SK-N-SH (cell line): ENCODE measurements at regions not wholly inside any gene's neighbourhood (a gene's known extent, or its start where the extent isn't known, plus 50 kb on each side); places are given as distances from the start of the nearest gene placed in this dataset.

Source experiments
- CTCF ChIA-PET: fragments of 300-600, 350-600 bp; formaldehyde crosslinking; extraction: SDS; loops from one replicate; lab custom pipeline; 2021; lab: Yijun Ruan, JAX
- POLR2A ChIA-PET: fragments of 350-600 bp; sonication (Branson Sonifier 250); formaldehyde crosslinking; extraction: SDS; loops from one replicate; lab custom pipeline; 2020; ENCODE audit warnings: antibody characterized with exemption, inconsistent platforms; lab: Yijun Ruan, JAX
- DNase-seq: peaks from one replicate; pipeline ENCODE4 v3.0.0; 2012
- H2AFZ ChIP-seq: fragments of 200-600 bp; sonication (generic); 2 replicates; pipeline ENCODE4 v1.8.1; 2016; ENCODE audit warnings: antibody characterized with exemption, mild to moderate bottlenecking, low read depth
- H3F3A ChIP-seq: fragments of 200-600 bp; sonication (generic); replicated peaks from 2 replicates; pipeline ENCODE3; 2016; ENCODE audit warnings: antibody characterized with exemption, mild to moderate bottlenecking; ENCODE audit not compliant: insufficient read depth
- H3K27ac ChIP-seq, 2 experiments: fragments of 200-500 bp in 1 of 2; fragments of 200-600 bp in 1 of 2; sonication (Bioruptor generic) in 1 of 2; sonication (generic), shearing (Covaris generic) in 1 of 2; 2 replicates each; pipeline versions ENCODE4 v1.5.1 to v1.6.1; 2014 to 2016; ENCODE audit warnings: low read depth in 2 of 2, inconsistent platforms in 1 of 2, low read length in 1 of 2, mild to moderate bottlenecking in 1 of 2, mixed read lengths in 1 of 2
- H3K27me3 ChIP-seq: fragments of 200-600 bp; sonication (generic), shearing (Covaris generic); 2 replicates; pipeline ENCODE4 v1.6.1; 2016; ENCODE audit warnings: mixed run types; ENCODE audit not compliant: insufficient read depth
- H3K36me3 ChIP-seq, 2 experiments: fragments of 200-500 bp in 1 of 2; fragments of 200-600 bp in 1 of 2; sonication (Bioruptor generic) in 1 of 2; sonication (generic) in 1 of 2; replicated peaks in 1 of 2; 2 replicates each; pipeline versions ENCODE3 to v1.5.1; 2014 to 2016; ENCODE audit warnings: low read length in 1 of 2, mild to moderate bottlenecking in 1 of 2; ENCODE audit not compliant: insufficient read depth in 2 of 2, control insufficient read depth in 1 of 2
- H3K4me1 ChIP-seq, 2 experiments: fragments of 200-500 bp in 1 of 2; fragments of 200-600 bp in 1 of 2; sonication (Bioruptor generic) in 1 of 2; sonication (generic), shearing (Covaris generic) in 1 of 2; 2 replicates each; pipeline versions ENCODE4 v1.5.1 to v1.6.1; 2014 to 2016; ENCODE audit warnings: low read depth in 1 of 2, low read length in 1 of 2, mixed run types in 1 of 2; ENCODE audit not compliant: insufficient read depth in 2 of 2, control insufficient read depth in 1 of 2
- H3K4me2 ChIP-seq: fragments of 200-600 bp; sonication (generic), shearing (Covaris generic); 2 replicates; pipeline ENCODE4 v1.6.1; 2017; ENCODE audit warnings: mixed run types
- H3K4me3 ChIP-seq, 2 experiments: fragments of 200-500 bp in 1 of 2; fragments of 200-600 bp in 1 of 2; sonication (Bioruptor generic) in 1 of 2; sonication (generic), shearing (Covaris generic) in 1 of 2; 2 replicates each; pipeline versions ENCODE4 v1.5.1 to v1.8.1; 2014 to 2016; ENCODE audit warnings: low read depth in 2 of 2, inconsistent platforms in 1 of 2, low read length in 1 of 2, mild to moderate bottlenecking in 1 of 2, mixed read lengths in 1 of 2, moderate library complexity in 1 of 2
- H3K79me2 ChIP-seq: fragments of 200-600 bp; sonication (generic); 2 replicates; pipeline ENCODE4 v1.8.1; 2017; ENCODE audit warnings: mild to moderate bottlenecking; ENCODE audit not compliant: insufficient read depth
- H3K9ac ChIP-seq: fragments of 200-600 bp; sonication (generic); 2 replicates; pipeline ENCODE4 v1.6.1; 2017; ENCODE audit warnings: mixed run types
- H3K9me2 ChIP-seq: fragments of 200-600 bp; sonication (generic); 2 replicates; pipeline ENCODE4 v1.6.1; 2017; ENCODE audit warnings: mixed run types
- H3K9me3 ChIP-seq: fragments of 200-600 bp; sonication (generic); 2 replicates; pipeline ENCODE4 v1.6.1; 2017; ENCODE audit warnings: mixed run types, mild to moderate bottlenecking, moderate library complexity
- H4K20me1 ChIP-seq: fragments of 200-600 bp; sonication (generic); 2 replicates; pipeline ENCODE4 v1.6.1; 2017; ENCODE audit warnings: mild to moderate bottlenecking, mixed run types; ENCODE audit not compliant: insufficient read depth
- CHD2 ChIP-seq: fragments of 150-350 bp; IDR thresholded peaks from 2 replicates; pipeline ENCODE4 v1.6.1; 2018; ENCODE audit warnings: low read length; ENCODE audit not compliant: partially characterized antibody
- ELF1 ChIP-seq: IDR thresholded peaks from 2 replicates; pipeline ENCODE4 v1.4.0; 2012
- EP300 ChIP-seq, 2 experiments: IDR thresholded peaks; 2 replicates each; pipeline versions ENCODE4 v1.4.0 to v1.6.1; 2012; ENCODE audit warnings: borderline replicate concordance in 1 of 2, low read depth in 1 of 2, low read length in 1 of 2
- EZH2phosphoT487 ChIP-seq: fragments of 200-600 bp; sonication (generic); IDR thresholded peaks from 2 replicates; pipeline ENCODE4 v1.6.1; 2017; ENCODE audit warnings: low read depth, mixed run types, mild to moderate bottlenecking, antibody characterized with exemption, moderate library complexity, borderline replicate concordance
- FOSL2 ChIP-seq: IDR thresholded peaks from 2 replicates; pipeline ENCODE4 v1.4.0; 2012; ENCODE audit warnings: low read depth, mild to moderate bottlenecking, moderate library complexity, borderline replicate concordance
- FOXJ3 ChIP-seq: sonication (generic); formaldehyde crosslinking; IDR thresholded peaks from 2 replicates; pipeline ENCODE4 v1.5.1; 2020; ENCODE audit warnings: mild to moderate bottlenecking, missing genetic modification reagents
- GATA2 ChIP-seq: sonication (generic); formaldehyde crosslinking; IDR thresholded peaks from 2 replicates; pipeline ENCODE4 v1.5.0; 2020; ENCODE audit warnings: mild to moderate bottlenecking, missing genetic modification reagents
- MXI1 ChIP-seq: IDR thresholded peaks from 2 replicates; pipeline ENCODE4 v1.6.1; 2012; ENCODE audit warnings: mild to moderate bottlenecking, low read depth, low read length, improper control_type of control experiment
- RAD21 ChIP-seq: IDR thresholded peaks from 2 replicates; pipeline ENCODE4 v1.6.1; 2012; ENCODE audit warnings: mild to moderate bottlenecking, low read length
- SIN3A ChIP-seq: IDR thresholded peaks from 2 replicates; pipeline ENCODE4 v1.6.1; 2012; ENCODE audit warnings: low read depth, mild to moderate bottlenecking, low read length, moderate library complexity, borderline replicate concordance
- SMC3 ChIP-seq: IDR thresholded peaks from 2 replicates; pipeline ENCODE4 v1.6.1; 2012; ENCODE audit warnings: low read depth, low read length, improper control_type of control experiment
- TEAD4 ChIP-seq: IDR thresholded peaks from 2 replicates; pipeline ENCODE4 v1.4.0; 2012; ENCODE audit warnings: mild to moderate bottlenecking, borderline replicate concordance; ENCODE audit not compliant: insufficient read depth
- YY1 ChIP-seq: IDR thresholded peaks from 2 replicates; pipeline ENCODE4 v1.4.0; 2012; ENCODE audit warnings: low read depth, mild to moderate bottlenecking
- WGBS: methylation state at CpG from one replicate; pipeline ENCODE4 v1.1.6; 2017; ENCODE audit warnings: low lambda C conversion rate; 5-methylcytosine and 5-hydroxymethylcytosine counted together
- TF ChIP-seq, protein P1 (sequence below): fragments of 150-350 bp; IDR thresholded peaks from 2 replicates; pipeline ENCODE4 v1.6.1; 2016; ENCODE audit warnings: mild to moderate bottlenecking, low read depth, low read length
- TF ChIP-seq, protein P2 (sequence below): IDR thresholded peaks from 2 replicates; pipeline ENCODE4 v1.6.1; 2012; ENCODE audit warnings: mild to moderate bottlenecking, low read depth, low read length, moderate library complexity
- TF ChIP-seq, protein P3 (sequence below): IDR thresholded peaks from 2 replicates; pipeline ENCODE4 v1.4.0; 2012; ENCODE audit warnings: low read depth, borderline replicate concordance

DNA sequence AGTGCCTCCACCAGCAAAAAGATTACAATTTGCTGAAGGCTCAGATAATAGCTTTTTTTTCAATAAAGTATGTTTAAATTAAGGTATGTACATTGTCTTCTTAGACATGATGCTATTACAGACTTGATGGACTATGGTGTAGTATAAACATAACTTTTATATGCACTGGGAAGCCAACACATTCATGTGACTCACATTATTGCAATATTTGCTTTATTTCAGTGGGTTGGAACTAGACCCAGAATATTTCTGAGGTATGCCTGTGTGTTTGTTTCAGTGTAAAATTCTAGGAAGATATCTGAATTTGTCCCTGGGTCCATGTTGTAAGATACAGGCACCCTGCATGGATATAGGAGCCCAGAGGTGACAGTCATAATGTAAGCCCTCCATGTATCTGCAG lies 120.0 kb upstream of the BDNF start (continued):
- TF ChIP-seq, protein P1, sequence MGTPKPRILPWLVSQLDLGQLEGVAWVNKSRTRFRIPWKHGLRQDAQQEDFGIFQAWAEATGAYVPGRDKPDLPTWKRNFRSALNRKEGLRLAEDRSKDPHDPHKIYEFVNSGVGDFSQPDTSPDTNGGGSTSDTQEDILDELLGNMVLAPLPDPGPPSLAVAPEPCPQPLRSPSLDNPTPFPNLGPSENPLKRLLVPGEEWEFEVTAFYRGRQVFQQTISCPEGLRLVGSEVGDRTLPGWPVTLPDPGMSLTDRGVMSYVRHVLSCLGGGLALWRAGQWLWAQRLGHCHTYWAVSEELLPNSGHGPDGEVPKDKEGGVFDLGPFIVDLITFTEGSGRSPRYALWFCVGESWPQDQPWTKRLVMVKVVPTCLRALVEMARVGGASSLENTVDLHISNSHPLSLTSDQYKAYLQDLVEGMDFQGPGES: no peak
- no peak for TF ChIP-seq MXI1
- TF ChIP-seq, all 33 proteins: peak for 0

DNA sequence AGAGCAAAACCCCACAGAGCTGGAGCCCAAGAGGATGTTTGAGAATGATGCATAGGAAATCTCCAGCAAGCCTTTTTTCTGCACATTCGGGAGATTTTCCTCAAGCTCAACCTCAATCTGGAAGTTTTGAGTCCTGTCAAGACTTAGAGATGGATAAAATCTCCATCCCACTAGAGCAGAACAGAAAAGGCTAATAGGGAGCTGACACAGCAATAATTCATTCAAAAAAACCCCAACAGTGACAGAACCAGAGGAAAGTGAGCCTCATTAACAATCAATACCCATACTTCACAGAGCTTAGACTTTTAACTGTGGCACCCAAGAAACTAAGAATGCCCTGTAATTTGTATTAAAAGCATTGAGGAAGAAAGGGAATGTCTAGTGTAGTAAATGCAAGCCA lies 115.9 kb upstream of the BDNF start:
- Histone ChIP-seq H3K4me3 (no peak overlapping the region), H3K4me1 (no peaks in the 10 kb centered on the region), H3K9me2 (no peaks in the 10 kb centered on the region), H3K9ac (no peak overlapping the region), H3K36me3 (no peaks in the 10 kb centered on the region), H3K27me3 (no peaks in the 10 kb centered on the region), H3F3A (no peaks in the 10 kb centered on the region), H3K4me2 (no peak overlapping the region), H3K27ac (no peak overlapping the region), H3K79me2 (no peaks in the 10 kb centered on the region), H2AFZ (no peak overlapping the region), H3K9me3 (no peaks in the 10 kb centered on the region), H4K20me1 (no peaks in the 10 kb centered on the region)
- ChIA-PET POLR2A (no interaction called here), CTCF (interaction anchor here (0.7 kb wide), 1 partner anchor 55 kb away, joined by 3 read pairs; no protein-coding TSS in a partner anchor)
- TF ChIP-seq YY1: no peak
- TF ChIP-seq FOSL2: no peak
- TF ChIP-seq EP300 (IDR thresholded peaks at IDR 0.05; ENCODE audit: borderline replicate concordance in 1 of 2, low read depth in 1 of 2, low read length in 1 of 2): no peak
- DNase-seq: no peak
- 29% methylated on average over 1 of the region's 1 CpG for WGBS

DNA sequence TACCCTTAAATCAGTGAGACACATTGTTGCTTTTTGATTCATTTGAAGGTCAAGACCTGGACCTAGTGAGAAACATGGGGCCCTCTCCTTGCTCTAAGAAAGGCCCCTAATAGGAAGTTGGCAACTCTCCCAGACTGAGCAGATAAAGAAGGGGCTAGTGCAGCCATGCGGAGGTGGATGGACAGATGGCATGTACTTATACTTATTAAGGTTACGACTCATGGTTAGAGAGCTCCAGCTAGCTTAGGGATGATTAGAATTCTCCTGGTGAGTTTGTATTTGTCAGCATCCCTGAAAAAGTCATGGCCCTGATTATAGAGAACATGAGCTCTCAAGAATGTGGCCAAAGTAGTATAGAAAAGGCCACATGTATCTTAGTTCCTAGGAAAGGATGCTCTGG lies 112.1 kb upstream of the BDNF start:
- H2AFZ ChIP-seq: no peak overlapping the region
- H3K27me3 ChIP-seq: no peaks in the 10 kb centered on the region
- ChIA-PET POLR2A (no interaction called here), CTCF (no interaction called here)
- no peaks in the 10 kb centered on the region for H3K9me3 ChIP-seq
- no peaks in the 10 kb centered on the region for H3K9me2 ChIP-seq
- H3K4me1 ChIP-seq: no peaks in the 10 kb centered on the region
- DNase-seq: no peak
- H3K36me3 ChIP-seq: no peaks in the 10 kb centered on the region
- H3K27ac ChIP-seq: no peak overlapping the region
- 50% methylated on average over 2 of the region's 2 CpGs for WGBS
- no peak overlapping the region for H3K4me2 ChIP-seq
- H3K79me2 ChIP-seq: no peaks in the 10 kb centered on the region
- H3F3A ChIP-seq: no peaks in the 10 kb centered on the region
- H3K4me3 ChIP-seq: no peak overlapping the region
- H3K9ac ChIP-seq: no peak overlapping the region
- no peaks in the 10 kb centered on the region for H4K20me1 ChIP-seq
- TF ChIP-seq FOSL2 (no peak), YY1 (no peak), FOXJ3 (CRISPR knock-in tag) (no peak), EZH2phosphoT487 (no peak), ELF1 (no peak), SIN3A (no peak), TEAD4 (no peak), GATA2 (no peak), SMC3 (no peak), CHD2 (no peak), RAD21 (no peak)
- TF ChIP-seq, protein P1: no peak
- TF ChIP-seq, protein P2, sequence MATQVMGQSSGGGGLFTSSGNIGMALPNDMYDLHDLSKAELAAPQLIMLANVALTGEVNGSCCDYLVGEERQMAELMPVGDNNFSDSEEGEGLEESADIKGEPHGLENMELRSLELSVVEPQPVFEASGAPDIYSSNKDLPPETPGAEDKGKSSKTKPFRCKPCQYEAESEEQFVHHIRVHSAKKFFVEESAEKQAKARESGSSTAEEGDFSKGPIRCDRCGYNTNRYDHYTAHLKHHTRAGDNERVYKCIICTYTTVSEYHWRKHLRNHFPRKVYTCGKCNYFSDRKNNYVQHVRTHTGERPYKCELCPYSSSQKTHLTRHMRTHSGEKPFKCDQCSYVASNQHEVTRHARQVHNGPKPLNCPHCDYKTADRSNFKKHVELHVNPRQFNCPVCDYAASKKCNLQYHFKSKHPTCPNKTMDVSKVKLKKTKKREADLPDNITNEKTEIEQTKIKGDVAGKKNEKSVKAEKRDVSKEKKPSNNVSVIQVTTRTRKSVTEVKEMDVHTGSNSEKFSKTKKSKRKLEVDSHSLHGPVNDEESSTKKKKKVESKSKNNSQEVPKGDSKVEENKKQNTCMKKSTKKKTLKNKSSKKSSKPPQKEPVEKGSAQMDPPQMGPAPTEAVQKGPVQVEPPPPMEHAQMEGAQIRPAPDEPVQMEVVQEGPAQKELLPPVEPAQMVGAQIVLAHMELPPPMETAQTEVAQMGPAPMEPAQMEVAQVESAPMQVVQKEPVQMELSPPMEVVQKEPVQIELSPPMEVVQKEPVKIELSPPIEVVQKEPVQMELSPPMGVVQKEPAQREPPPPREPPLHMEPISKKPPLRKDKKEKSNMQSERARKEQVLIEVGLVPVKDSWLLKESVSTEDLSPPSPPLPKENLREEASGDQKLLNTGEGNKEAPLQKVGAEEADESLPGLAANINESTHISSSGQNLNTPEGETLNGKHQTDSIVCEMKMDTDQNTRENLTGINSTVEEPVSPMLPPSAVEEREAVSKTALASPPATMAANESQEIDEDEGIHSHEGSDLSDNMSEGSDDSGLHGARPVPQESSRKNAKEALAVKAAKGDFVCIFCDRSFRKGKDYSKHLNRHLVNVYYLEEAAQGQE: no peak
- TF ChIP-seq, protein P3, sequence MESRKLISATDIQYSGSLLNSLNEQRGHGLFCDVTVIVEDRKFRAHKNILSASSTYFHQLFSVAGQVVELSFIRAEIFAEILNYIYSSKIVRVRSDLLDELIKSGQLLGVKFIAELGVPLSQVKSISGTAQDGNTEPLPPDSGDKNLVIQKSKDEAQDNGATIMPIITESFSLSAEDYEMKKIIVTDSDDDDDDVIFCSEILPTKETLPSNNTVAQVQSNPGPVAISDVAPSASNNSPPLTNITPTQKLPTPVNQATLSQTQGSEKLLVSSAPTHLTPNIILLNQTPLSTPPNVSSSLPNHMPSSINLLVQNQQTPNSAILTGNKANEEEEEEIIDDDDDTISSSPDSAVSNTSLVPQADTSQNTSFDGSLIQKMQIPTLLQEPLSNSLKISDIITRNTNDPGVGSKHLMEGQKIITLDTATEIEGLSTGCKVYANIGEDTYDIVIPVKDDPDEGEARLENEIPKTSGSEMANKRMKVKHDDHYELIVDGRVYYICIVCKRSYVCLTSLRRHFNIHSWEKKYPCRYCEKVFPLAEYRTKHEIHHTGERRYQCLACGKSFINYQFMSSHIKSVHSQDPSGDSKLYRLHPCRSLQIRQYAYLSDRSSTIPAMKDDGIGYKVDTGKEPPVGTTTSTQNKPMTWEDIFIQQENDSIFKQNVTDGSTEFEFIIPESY: no peak
